HEK293T (cell line): ENCODE measurements at regions not wholly inside any gene's neighbourhood (a gene's known extent, or its start where the extent isn't known, plus 50 kb on each side); places are given as distances from the start of the nearest gene placed in this dataset.

ENCODE experiments used
- BHLHE40 ChIP-seq: fragments of 450-650 bp; IDR thresholded peaks from 2 replicates; pipeline ENCODE4 v1.6.1; 2016; ENCODE audit warnings: mild to moderate bottlenecking, moderate library complexity, borderline replicate concordance
- CTBP1 ChIP-seq: fragments of 450-650 bp; IDR thresholded peaks from 2 replicates; pipeline ENCODE4 v1.6.1; 2016; ENCODE audit warnings: borderline replicate concordance
- FOXK2 ChIP-seq: fragments of 450-650 bp; IDR thresholded peaks from 2 replicates; pipeline ENCODE4 v1.6.1; 2016; ENCODE audit warnings: mild to moderate bottlenecking
- FOXM1 ChIP-seq: fragments of 450-650 bp; IDR thresholded peaks from 2 replicates; pipeline ENCODE4 v1.6.1; 2017; ENCODE audit warnings: mild to moderate bottlenecking, borderline replicate concordance
- LEF1 ChIP-seq: fragments of 450-650 bp; IDR thresholded peaks from 2 replicates; pipeline ENCODE4 v1.6.1; 2017; ENCODE audit warnings: mild to moderate bottlenecking, borderline replicate concordance
- NFRKB ChIP-seq: fragments of 450-650 bp; IDR thresholded peaks from 2 replicates; pipeline ENCODE4 v1.6.1; 2016; ENCODE audit warnings: mild to moderate bottlenecking, moderate library complexity
- PKNOX1 ChIP-seq: fragments of 450-650 bp; IDR thresholded peaks from 2 replicates; pipeline ENCODE4 v1.6.1; 2016
- SP1 ChIP-seq: fragments of 450-650 bp; IDR thresholded peaks from 2 replicates; pipeline ENCODE4 v1.6.1; 2017
- SUZ12 ChIP-seq: fragments of 450-650 bp; IDR thresholded peaks from 2 replicates; pipeline ENCODE4 v1.6.1; 2016; ENCODE audit warnings: mild to moderate bottlenecking
- TARDBP ChIP-seq: fragments of 450-650 bp; IDR thresholded peaks from 2 replicates; pipeline ENCODE4 v1.6.1; 2016
- ZNF384 ChIP-seq: fragments of 450-650 bp; IDR thresholded peaks from 2 replicates; pipeline ENCODE4 v1.6.1; 2016

- TF ChIP-seq NFRKB (no peak), SP1 (no peak), FOXM1 (no peak), TARDBP (no peak), BHLHE40 (no peak), ZNF384 (no peak), CTBP1 (no peak), SUZ12 (no peak), LEF1 (no peak), PKNOX1 (no peak), FOXK2 (no peak)
These were observed 163.3 kb downstream of the URI1 start for GRCh38 chr19:30105316-30105715.
